Cardiac muscle cell (in vitro differentiated cells and primary cell): ENCODE measurements at regions not wholly inside any gene's neighbourhood (a gene's known extent, or its start where the extent isn't known, plus 50 kb on each side); places are given as distances from the start of the nearest gene placed in this dataset.

Experiments used
- DNase-seq, 2 donors: peaks; one replicate each; pipeline versions ENCODE4 v3.0.0 to v3.0.0-alpha.2; 2010 to 2017; ENCODE audit warnings: low read depth in 1 of 2, low spot score in 1 of 2
- H3K27ac ChIP-seq: fragments of 200-600 bp; sonication (generic); 2 replicates; pipeline ENCODE4 v1.5.1; 2016
- H3K27me3 ChIP-seq: fragments of 200-600 bp; sonication (generic); 2 replicates; pipeline ENCODE4 v1.6.0; 2016; ENCODE audit warnings: control low read depth
- H3K36me3 ChIP-seq: fragments of 200-600 bp; sonication (generic); 2 replicates; pipeline ENCODE4 v1.5.1; 2016; ENCODE audit warnings: control low read depth
- H3K4me1 ChIP-seq: fragments of 200-600 bp; sonication (generic); 2 replicates; pipeline ENCODE4 v1.8.1; 2017; ENCODE audit warnings: low read depth, mild to moderate bottlenecking, mixed run types
- H3K4me3 ChIP-seq: fragments of 200-600 bp; sonication (generic); 2 replicates; pipeline ENCODE4 v1.5.1; 2016; ENCODE audit warnings: mild to moderate bottlenecking
- H3K9me3 ChIP-seq: fragments of 200-600 bp; sonication (generic); 2 replicates; pipeline ENCODE4 v1.5.1; 2017; ENCODE audit warnings: low read depth, mild to moderate bottlenecking, control low read depth
- CTCF ChIP-seq: IDR thresholded peaks from 2 replicates; pipeline ENCODE4 v1.5.1; 2012; ENCODE audit warnings: low read depth, mild to moderate bottlenecking, low read length

DNA sequence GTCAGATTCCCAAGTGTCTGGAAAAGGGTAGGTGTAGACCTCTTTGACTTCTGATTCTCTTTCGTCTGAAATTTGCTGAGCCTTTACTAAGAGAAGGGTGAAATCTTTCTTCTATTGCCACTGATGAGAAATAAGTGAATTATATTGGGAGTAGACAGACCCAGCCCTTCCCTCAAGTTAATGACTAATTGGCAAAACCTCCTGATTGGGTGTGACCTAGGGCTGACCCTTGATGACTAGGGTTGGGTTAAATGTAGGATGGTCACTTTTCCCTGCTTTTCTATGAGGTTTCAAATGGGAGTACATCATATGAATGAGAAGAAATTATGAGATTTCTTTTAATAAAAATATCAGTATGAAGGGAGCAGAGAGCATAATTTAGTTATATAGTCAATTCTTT, 73.4 kb upstream of the C5orf46 start:
- no peak overlapping the region for H3K27ac ChIP-seq
- no peaks in the 10 kb centered on the region for H3K36me3 ChIP-seq
- no peak for TF ChIP-seq CTCF
- H3K4me1 ChIP-seq = peaks cover 5% of the 10 kb centered on the region
- no peaks in the 10 kb centered on the region for H3K27me3 ChIP-seq
- no peaks in the 10 kb centered on the region for H3K9me3 ChIP-seq
- H3K4me3 ChIP-seq = no peak overlapping the region
- no peak for DNase-seq

DNA sequence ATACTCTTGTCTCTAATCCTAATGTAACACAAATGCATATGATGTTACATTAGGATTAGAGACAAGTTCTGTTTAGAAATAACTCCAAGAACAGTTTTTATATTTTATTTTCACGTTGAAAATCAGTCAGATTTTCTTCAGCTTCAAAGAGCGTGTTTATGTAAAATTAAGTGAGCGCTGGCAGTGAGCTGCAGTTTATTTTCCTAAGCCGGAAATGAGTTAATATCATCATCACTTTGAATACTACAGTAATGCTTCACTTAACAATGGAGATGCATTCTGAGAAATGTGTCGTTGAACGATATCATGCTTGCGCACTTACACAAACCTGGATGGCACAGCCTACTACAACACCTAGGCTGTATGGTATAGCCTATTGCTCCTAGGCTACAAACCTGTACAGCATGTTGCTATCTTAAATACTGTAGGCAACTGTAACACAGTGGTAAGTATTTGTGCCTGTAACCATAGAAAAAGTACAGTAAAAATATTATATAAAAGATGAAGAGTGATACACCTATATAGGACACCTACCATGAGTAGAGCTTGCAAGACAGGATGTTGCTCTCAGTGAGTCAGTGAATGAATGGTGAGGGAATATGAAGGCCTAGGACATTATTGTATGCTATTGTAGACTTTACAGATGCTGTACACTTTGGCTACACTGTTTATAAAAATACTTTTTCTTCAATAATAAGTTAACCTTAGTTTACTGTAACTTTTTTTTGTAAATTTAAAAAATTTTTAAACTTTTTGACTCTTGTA, 65.9 kb upstream of the C5orf46 start:
- no peak for TF ChIP-seq CTCF
- Histone ChIP-seq H3K4me3 (no peak overlapping the region), H3K4me1 (no peaks in the 10 kb centered on the region), H3K36me3 (no peaks in the 10 kb centered on the region), H3K9me3 (no peaks in the 10 kb centered on the region), H3K27ac (no peak overlapping the region), H3K27me3 (no peaks in the 10 kb centered on the region)
- no peak for DNase-seq

DNA sequence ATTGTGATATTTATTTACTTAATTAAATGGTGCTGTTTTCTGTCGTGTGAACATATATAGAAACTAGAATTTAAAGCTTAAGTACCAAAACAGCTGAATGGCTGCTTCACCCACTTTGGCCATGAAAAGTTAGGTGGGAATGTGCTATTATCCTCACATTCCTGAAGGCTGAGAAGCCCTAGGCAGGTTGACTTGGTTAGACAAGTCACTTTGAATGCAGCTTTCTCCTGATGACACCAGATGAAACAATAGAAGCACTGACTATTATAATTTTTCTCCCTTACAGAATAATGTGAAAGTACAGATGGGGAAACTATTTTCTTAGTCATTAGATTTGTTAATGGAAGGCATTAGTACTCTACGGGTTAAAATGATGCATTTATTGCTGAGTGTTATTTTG, 65.1 kb upstream of the C5orf46 start:
- Histone ChIP-seq H3K27ac (no peak overlapping the region), H3K27me3 (no peaks in the 10 kb centered on the region), H3K4me1 (no peaks in the 10 kb centered on the region), H3K9me3 (no peaks in the 10 kb centered on the region), H3K4me3 (no peak overlapping the region), H3K36me3 (no peaks in the 10 kb centered on the region)
- no peak for TF ChIP-seq CTCF
- no peak for DNase-seq

DNA sequence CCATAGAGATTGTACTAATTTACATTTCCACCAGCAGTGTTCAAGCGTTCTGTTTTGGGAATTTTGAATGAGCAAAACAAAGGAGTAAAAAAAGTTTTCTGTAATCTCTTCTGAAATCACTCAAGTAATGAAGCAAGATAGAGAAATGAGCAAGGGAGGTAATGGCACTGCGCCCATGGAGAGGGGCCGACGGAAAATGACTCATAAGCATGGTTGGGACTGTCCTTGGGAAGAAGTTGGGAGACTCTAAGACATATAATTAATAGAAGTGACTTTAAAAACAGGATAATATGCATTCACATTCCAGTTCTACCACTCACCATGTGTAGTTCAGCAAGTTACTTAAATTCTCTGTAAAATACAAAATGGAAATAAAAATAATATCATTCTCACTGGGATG, 62.5 kb upstream of the C5orf46 start:
- no peaks in the 10 kb centered on the region for H3K9me3 ChIP-seq
- H3K4me1 ChIP-seq = no peaks in the 10 kb centered on the region
- H3K36me3 ChIP-seq = no peaks in the 10 kb centered on the region
- H3K27ac ChIP-seq = no peak overlapping the region
- no peak overlapping the region for H3K4me3 ChIP-seq
- DNase-seq = no peak
- no peak for TF ChIP-seq CTCF
- no peaks in the 10 kb centered on the region for H3K27me3 ChIP-seq

GRCh38 chr5:147966829-147967228, 60.5 kb upstream of the C5orf46 start:
- Histone ChIP-seq H3K9me3 (no peaks in the 10 kb centered on the region), H3K27me3 (no peaks in the 10 kb centered on the region), H3K27ac (no peak overlapping the region), H3K4me3 (no peak overlapping the region), H3K4me1 (no peaks in the 10 kb centered on the region), H3K36me3 (no peaks in the 10 kb centered on the region)
- DNase-seq = no peak
- TF ChIP-seq CTCF = no peak
